HepG2 (cell line): ENCODE measurements at regions not wholly inside any gene's neighbourhood (a gene's known extent, or its start where the extent isn't known, plus 50 kb on each side); places are given as distances from the start of the nearest gene placed in this dataset.

Experiments
- CTCF ChIP-seq: sonication (generic); formaldehyde crosslinking; IDR thresholded peaks from 2 replicates; pipeline ENCODE4 v1.5.0; 2020; ENCODE audit warnings: mild to moderate bottlenecking, missing genetic modification reagents, moderate library complexity
- TCF7 ChIP-seq: sonication (generic); IDR thresholded peaks from 2 replicates; pipeline ENCODE4 v1.6.1; 2016; ENCODE audit warnings: antibody characterized with exemption, low read depth

- TF ChIP-seq TCF7 (no peak), CTCF (CRISPR knock-in tag) (no peak)
Observed at GRCh38 chr12:92341065-92341668, 195.5 kb upstream of the BTG1 start.
